ENCODE measurements at regions not wholly inside any gene's neighbourhood (a gene's known extent, or its start where the extent isn't known, plus 50 kb on each side); places are given as distances from the start of the nearest gene placed in this dataset.

GRCh38 chr21:27739187-27739586, 772.3 kb upstream of the ADAMTS5 start:
- TF ChIP-seq CTCF (optimal IDR thresholded peaks at IDR 0.05 in 1 of 3, IDR thresholded peaks at IDR 0.05 in 1 of 3, conservative IDR thresholded peaks at IDR 0.05 in 1 of 3; ENCODE audit: extremely low read depth in 1 of 3, insufficient read depth in 2 of 3, low read length in 3 of 3): no peak
- TF ChIP-seq EZH2 (IDR thresholded peaks at IDR 0.05; ENCODE audit: low read length): no peak
